Pancreas (tissue), 10 donors: ENCODE measurements at regions not wholly inside any gene's neighbourhood (a gene's known extent, or its start where the extent isn't known, plus 50 kb on each side); places are given as distances from the start of the nearest gene placed in this dataset.

Experiments
- ATAC-seq, 4 donors: fragments of 200-7000 bp; cut with Tn5 transposase; one replicate each; pipeline versions ENCODE4 v1.8.0 to v1.9.1; 2020; ENCODE audit warnings: mild to moderate bottlenecking in 4 of 4, moderate library complexity in 4 of 4
- DNase-seq, 6 donors: peaks; one replicate each; pipeline ENCODE4 v3.0.0-alpha.2; 2020
- FAIRE-seq: peaks from 2 replicates; lab custom pipeline; 2012; peaks lifted over from hg19 to GRCh38; lab: Jason Lieb, UNC
- H3K27ac ChIP-seq, 4 donors: fragments of 200-600 bp; sonication (generic); 1 replicate in 3 of 4; 2 replicates in 1 of 4; pipeline versions ENCODE4 v1.5.0 to v1.8.0; 2020
- H3K27me3 ChIP-seq, 4 donors: fragments of 200-600 bp; one replicate each; pipeline ENCODE4 v1.8.0; 2021
- H3K36me3 ChIP-seq, 3 donors: fragments of 200-600 bp; sonication (generic) in 1 of 3; one replicate each; pipeline versions ENCODE4 v1.5.0 to v1.8.0; 2020 to 2021
- H3K4me1 ChIP-seq, 3 donors: fragments of 200-600 bp; one replicate each; pipeline ENCODE4 v1.8.0; 2021
- H3K4me3 ChIP-seq, 4 donors: fragments of 200-600 bp; sonication (generic) in 2 of 4; one replicate each; pipeline versions ENCODE4 v1.5.0 to v1.8.0; 2020 to 2021
- H3K9me3 ChIP-seq, 4 donors: fragments of 200-600 bp; one replicate each; pipeline ENCODE4 v1.8.0; 2021
- CTCF ChIP-seq, 4 donors: fragments of 200-600 bp; sonication (generic) in 3 of 4; IDR thresholded peaks; one replicate each; pipeline versions ENCODE4 v1.5.0 to v1.8.0; 2021; ENCODE audit warnings: antibody characterized with exemption in 4 of 4
- WGBS, 2 donors: extraction: QIAGEN DNeasy Blood & Tissue Kit; methylation state at CpG; one replicate each; pipeline ENCODE4 v1.1.7; 2013; 5-methylcytosine and 5-hydroxymethylcytosine counted together
- intact Hi-C, 3 donors: fragments of 100-400 bp; cut with DNase I; formaldehyde crosslinking; loops; one replicate each; pipeline versions ENCODE4 v1.11.1 to v1.14.2; 2022
- donor health status: healthy with polysubstance abuse.
- donor health status: DM: no; HTN: no; CAD: no; lungs with moderate emphysema.
- donor health status: DM: no; HTN: no; CAD: no.
- donor health status: control.
- donor health status: control.
- donor health status: Bipolar disorder and iron deficiency.
- donor health status: DM: yes; HTN: yes; CAD: no.
- donor health status: DM: no; HTN: no; CAD: no.
- donor health status: DM: no; HTN: no; CAD: no.
- donor health status: DM: yes; HTN: yes; CAD: no.

- H3K4me1 ChIP-seq, result peaks cover 0 to 3% (median 0%) of the 10 kb centered on the region in 3 donors
- TF ChIP-seq CTCF (IDR thresholded peaks at IDR 0.05), result no peak
- no peaks in the 10 kb centered on the region for H3K27me3 ChIP-seq
- ATAC-seq (no peak), FAIRE-seq (no peak), DNase-seq (peak in 1 of 6 donors; percentile 27)
- no peaks in the 10 kb centered on the region for H3K9me3 ChIP-seq
- H3K27ac ChIP-seq, result no peak overlapping the region
- no peaks in the 10 kb centered on the region for H3K36me3 ChIP-seq
- no peak overlapping the region for H3K4me3 ChIP-seq
- WGBS, 2 donors, result 70% methylated on average over 7 of the region's 7 CpGs
- intact Hi-C loops, result loop anchor here in 1 of 3 donors (10.0 kb wide), 1 partner anchor 95 kb away; no protein-coding TSS in a partner anchor
These were observed 52.0 kb upstream of the RPL11 start for GRCh38 chr1:23639460-23640095.

GRCh38 chr1:23638786-23639241 is 52.8 kb upstream of the RPL11 start:
- Histone ChIP-seq H3K27ac (no peak overlapping the region), H3K27me3 (no peaks in the 10 kb centered on the region), H3K9me3 (no peaks in the 10 kb centered on the region), H3K36me3 (no peaks in the 10 kb centered on the region), H3K4me3 (no peak overlapping the region), H3K4me1 (peaks cover 0 to 3% (median 0%) of the 10 kb centered on the region in 3 donors)
- FAIRE-seq, result no peak
- no peak for DNase-seq
- no peak for ATAC-seq
- no peak for TF ChIP-seq CTCF (IDR thresholded peaks at IDR 0.05)
- WGBS, 2 donors, result 14 to 17% methylated on average over 5 of the region's 5 CpGs
- intact Hi-C loops, result loop anchor here in 1 of 3 donors (10.0 kb wide), 1 partner anchor 94 kb away; no protein-coding TSS in a partner anchor

GRCh38 chr1:23638188-23638619 is 53.4 kb upstream of the RPL11 start:
- no peak overlapping the region for H3K4me3 ChIP-seq
- H3K9me3 ChIP-seq, result no peaks in the 10 kb centered on the region
- no peak for DNase-seq
- WGBS, 2 donors, result 54 to 61% methylated on average over 4 of the region's 4 CpGs
- intact Hi-C loops, result loop anchor here in 1 of 3 donors (10.0 kb wide), 1 partner anchor 93 kb away; no protein-coding TSS in a partner anchor
- no peak for TF ChIP-seq CTCF (IDR thresholded peaks at IDR 0.05)
- peaks cover 0 to 3% (median 0%) of the 10 kb centered on the region in 3 donors for H3K4me1 ChIP-seq
- no peak for ATAC-seq
- H3K27ac ChIP-seq, result no peak overlapping the region
- H3K36me3 ChIP-seq, result no peaks in the 10 kb centered on the region
- FAIRE-seq, result no peak
- no peaks in the 10 kb centered on the region for H3K27me3 ChIP-seq

- Histone ChIP-seq H3K36me3 (no peaks in the 10 kb centered on the region), H3K27ac (no peak overlapping the region), H3K9me3 (no peaks in the 10 kb centered on the region), H3K4me1 (peaks cover 0 to 3% (median 0%) of the 10 kb centered on the region in 3 donors), H3K27me3 (no peaks in the 10 kb centered on the region), H3K4me3 (no peak overlapping the region)
- 93 to 95% methylated on average over 7 of the region's 7 CpGs for WGBS, 2 donors
- FAIRE-seq (no peak), ATAC-seq (no peak), DNase-seq (no peak)
- intact Hi-C loops, result loop anchor here in 2 of 3 donors (2.0 to 10.0 kb wide), 2 partner anchors 91 kb away; no protein-coding TSS in a partner anchor
- no peak for TF ChIP-seq CTCF (IDR thresholded peaks at IDR 0.05)
These were observed 55.6 kb upstream of the RPL11 start for GRCh38 chr1:23636009-23636408.
